Mesenchymal stem cell (in vitro differentiated cells and primary cell): ENCODE measurements at regions not wholly inside any gene's neighbourhood (a gene's known extent, or its start where the extent isn't known, plus 50 kb on each side); places are given as distances from the start of the nearest gene placed in this dataset. TPM values are rescaled to one million over a fixed set of nuclear protein-coding genes. Genes with fewer than 3 reads are reported as not detected.

Experiments
- small RNA-seq: library from polyadenylated mRNA; stranded (forward); fragments of <200 nt; extraction: miRNeasy Mini kit (QIAGEN cat#:217004); gene quantifications from one replicate; pipeline ENCODE3, GENCODE V24; 2013; ENCODE audit warnings: low read depth

Small RNA genes lying in the stretch of these regions (small RNA-seq; reads per million reads assigned to genes)
- gene RF00019, result not detected
- gene RNU11-5P, result not detected
- gene RNU6-864P, result not detected
